HL-60 (cell line): ENCODE measurements at regions not wholly inside any gene's neighbourhood (a gene's known extent, or its start where the extent isn't known, plus 50 kb on each side); places are given as distances from the start of the nearest gene placed in this dataset.

Source experiments
- DNase-seq, 2 experiments: peaks; one replicate each; pipeline ENCODE4 v3.0.0-alpha.2; 2010 to 2020; ENCODE audit warnings: low read depth in 1 of 2, low spot score in 1 of 2
- H3K27ac ChIP-seq: fragments of 250-450 bp; sonication (Bioruptor Pico); replicated peaks from 2 replicates; pipeline ENCODE4 v1.5.1; 2020; ENCODE audit warnings: mild to moderate bottlenecking, moderate library complexity
- H3K27me3 ChIP-seq: fragments of 250-450 bp; sonication (Bioruptor Pico); 2 replicates; pipeline ENCODE4 v1.5.1; 2021; ENCODE audit warnings: mild to moderate bottlenecking, moderate library complexity; ENCODE audit not compliant: insufficient read depth, poor library complexity, severe bottlenecking
- H3K4me3 ChIP-seq: replicated peaks from 2 replicates; pipeline ENCODE4 v1.5.1; 2011; ENCODE audit warnings: mild to moderate bottlenecking, control low read depth, low read length; ENCODE audit not compliant: insufficient read depth
- GABPA ChIP-seq: IDR thresholded peaks from 2 replicates; pipeline ENCODE4 v1.6.1; 2012; ENCODE audit warnings: low read depth
- POLR2AphosphoS5 ChIP-seq: IDR thresholded peaks from 2 replicates; pipeline ENCODE4 v1.6.1; 2012; ENCODE audit warnings: low read depth
- SPI1 ChIP-seq: IDR thresholded peaks from 2 replicates; pipeline ENCODE4 v1.6.1; 2012; ENCODE audit warnings: low read depth, mild to moderate bottlenecking, borderline replicate concordance
- TF ChIP-seq, protein P1 (sequence below): IDR thresholded peaks from one replicate; pipeline ENCODE4 v1.5.1; 2011; ENCODE audit warnings: low read length, control low read depth, inconsistent platforms; ENCODE audit not compliant: insufficient read depth
- TF ChIP-seq, protein P2 (sequence below): IDR thresholded peaks from 2 replicates; pipeline ENCODE4 v1.6.1; 2012; ENCODE audit warnings: low read depth; ENCODE audit not compliant: insufficient replicate concordance

DNA sequence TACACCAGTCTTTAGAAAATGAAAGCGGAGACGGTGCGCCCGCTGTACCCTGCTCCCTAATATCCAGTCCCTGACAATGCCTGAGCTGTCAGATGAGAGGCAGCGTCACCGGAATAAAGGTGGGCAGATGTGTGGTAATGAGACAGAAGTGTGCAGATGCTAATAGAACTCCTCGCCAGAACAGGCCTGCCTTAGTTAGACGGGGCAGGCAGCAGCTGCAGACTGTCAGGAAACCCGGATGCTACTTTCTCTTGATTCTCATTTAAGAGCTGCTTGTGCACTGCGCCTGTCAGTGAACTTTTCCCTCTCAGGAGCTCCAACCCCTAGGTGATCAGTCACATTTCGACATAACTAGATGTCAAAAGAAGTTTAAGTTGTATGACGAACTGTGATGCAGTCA lies 221.8 kb upstream of the IRX3 start:
- no peaks in the 10 kb centered on the region for H3K27me3 ChIP-seq
- DNase-seq = no peak

DNA sequence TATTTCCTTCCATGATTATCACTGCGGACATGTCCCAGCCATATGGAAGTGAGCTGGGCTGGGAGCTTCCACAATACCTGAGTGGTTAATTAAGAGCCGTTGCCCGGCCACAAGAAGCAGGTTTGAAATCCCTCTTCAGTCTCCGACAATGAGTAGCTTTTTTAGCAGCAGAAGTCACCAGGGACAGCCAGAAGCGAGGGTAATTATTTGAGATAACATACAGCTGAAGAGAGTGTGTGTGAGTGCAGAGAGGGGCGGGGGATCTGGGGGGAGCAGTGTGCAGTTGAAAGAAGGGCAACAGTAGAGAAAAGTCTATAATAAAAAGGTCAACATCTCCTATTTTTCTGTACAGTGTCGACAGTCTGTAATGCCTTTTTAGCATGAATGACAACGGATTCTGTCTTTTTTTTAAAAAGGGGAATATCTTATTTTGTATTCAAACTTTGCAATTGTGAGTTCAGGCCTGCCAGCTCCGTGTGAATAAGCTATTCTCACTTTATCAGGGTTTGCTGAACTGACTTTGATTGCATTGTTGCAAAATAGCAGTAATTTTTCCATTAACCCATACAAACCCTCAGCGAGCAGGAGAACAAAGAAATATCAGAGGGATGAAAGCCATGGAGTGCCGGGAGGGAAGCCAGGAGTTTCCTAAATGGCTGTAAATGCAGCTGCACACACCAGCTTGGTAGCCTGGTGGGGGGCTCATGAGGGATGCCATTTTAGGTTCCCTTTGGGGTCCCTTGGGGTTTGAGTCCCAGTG lies 220.3 kb upstream of the IRX3 start:
- no peak for TF ChIP-seq SPI1
- TF ChIP-seq POLR2AphosphoS5 = no peak
- TF ChIP-seq, protein P1, sequence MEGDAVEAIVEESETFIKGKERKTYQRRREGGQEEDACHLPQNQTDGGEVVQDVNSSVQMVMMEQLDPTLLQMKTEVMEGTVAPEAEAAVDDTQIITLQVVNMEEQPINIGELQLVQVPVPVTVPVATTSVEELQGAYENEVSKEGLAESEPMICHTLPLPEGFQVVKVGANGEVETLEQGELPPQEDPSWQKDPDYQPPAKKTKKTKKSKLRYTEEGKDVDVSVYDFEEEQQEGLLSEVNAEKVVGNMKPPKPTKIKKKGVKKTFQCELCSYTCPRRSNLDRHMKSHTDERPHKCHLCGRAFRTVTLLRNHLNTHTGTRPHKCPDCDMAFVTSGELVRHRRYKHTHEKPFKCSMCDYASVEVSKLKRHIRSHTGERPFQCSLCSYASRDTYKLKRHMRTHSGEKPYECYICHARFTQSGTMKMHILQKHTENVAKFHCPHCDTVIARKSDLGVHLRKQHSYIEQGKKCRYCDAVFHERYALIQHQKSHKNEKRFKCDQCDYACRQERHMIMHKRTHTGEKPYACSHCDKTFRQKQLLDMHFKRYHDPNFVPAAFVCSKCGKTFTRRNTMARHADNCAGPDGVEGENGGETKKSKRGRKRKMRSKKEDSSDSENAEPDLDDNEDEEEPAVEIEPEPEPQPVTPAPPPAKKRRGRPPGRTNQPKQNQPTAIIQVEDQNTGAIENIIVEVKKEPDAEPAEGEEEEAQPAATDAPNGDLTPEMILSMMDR = no peak
- no peak for TF ChIP-seq GABPA
- TF ChIP-seq, protein P2, sequence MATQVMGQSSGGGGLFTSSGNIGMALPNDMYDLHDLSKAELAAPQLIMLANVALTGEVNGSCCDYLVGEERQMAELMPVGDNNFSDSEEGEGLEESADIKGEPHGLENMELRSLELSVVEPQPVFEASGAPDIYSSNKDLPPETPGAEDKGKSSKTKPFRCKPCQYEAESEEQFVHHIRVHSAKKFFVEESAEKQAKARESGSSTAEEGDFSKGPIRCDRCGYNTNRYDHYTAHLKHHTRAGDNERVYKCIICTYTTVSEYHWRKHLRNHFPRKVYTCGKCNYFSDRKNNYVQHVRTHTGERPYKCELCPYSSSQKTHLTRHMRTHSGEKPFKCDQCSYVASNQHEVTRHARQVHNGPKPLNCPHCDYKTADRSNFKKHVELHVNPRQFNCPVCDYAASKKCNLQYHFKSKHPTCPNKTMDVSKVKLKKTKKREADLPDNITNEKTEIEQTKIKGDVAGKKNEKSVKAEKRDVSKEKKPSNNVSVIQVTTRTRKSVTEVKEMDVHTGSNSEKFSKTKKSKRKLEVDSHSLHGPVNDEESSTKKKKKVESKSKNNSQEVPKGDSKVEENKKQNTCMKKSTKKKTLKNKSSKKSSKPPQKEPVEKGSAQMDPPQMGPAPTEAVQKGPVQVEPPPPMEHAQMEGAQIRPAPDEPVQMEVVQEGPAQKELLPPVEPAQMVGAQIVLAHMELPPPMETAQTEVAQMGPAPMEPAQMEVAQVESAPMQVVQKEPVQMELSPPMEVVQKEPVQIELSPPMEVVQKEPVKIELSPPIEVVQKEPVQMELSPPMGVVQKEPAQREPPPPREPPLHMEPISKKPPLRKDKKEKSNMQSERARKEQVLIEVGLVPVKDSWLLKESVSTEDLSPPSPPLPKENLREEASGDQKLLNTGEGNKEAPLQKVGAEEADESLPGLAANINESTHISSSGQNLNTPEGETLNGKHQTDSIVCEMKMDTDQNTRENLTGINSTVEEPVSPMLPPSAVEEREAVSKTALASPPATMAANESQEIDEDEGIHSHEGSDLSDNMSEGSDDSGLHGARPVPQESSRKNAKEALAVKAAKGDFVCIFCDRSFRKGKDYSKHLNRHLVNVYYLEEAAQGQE = no peak
- no peak overlapping the region for H3K4me3 ChIP-seq
- DNase-seq = no peak
- no peak overlapping the region for H3K27ac ChIP-seq
- no peaks in the 10 kb centered on the region for H3K27me3 ChIP-seq

More for the DNA sequence above, 221.8 kb upstream of the IRX3 start:
- Histone ChIP-seq H3K4me3 (no peak overlapping the region), H3K27ac (no peak overlapping the region)
- TF ChIP-seq, protein P2 = no peak
- TF ChIP-seq GABPA (no peak), POLR2AphosphoS5 (no peak), SPI1 (no peak)
- TF ChIP-seq, protein P1 = no peak

GRCh38 chr16:54506214-54506580 lies 219.6 kb upstream of the IRX3 start:
- no peak overlapping the region for H3K4me3 ChIP-seq
- no peak overlapping the region for H3K27ac ChIP-seq
- H3K27me3 ChIP-seq = no peaks in the 10 kb centered on the region
- no peak for TF ChIP-seq GABPA
- TF ChIP-seq, protein P1 = no peak
- TF ChIP-seq, protein P2 = no peak
- no peak for TF ChIP-seq POLR2AphosphoS5
- no peak for DNase-seq
